ENCODE measurements at regions not wholly inside any gene's neighbourhood (a gene's known extent, or its start where the extent isn't known, plus 50 kb on each side); places are given as distances from the start of the nearest gene placed in this dataset.

GRCh38 chr2:120554625-120555032 is 181.0 kb upstream of the GLI2 start:
- DNase-seq = no peak

DNA sequence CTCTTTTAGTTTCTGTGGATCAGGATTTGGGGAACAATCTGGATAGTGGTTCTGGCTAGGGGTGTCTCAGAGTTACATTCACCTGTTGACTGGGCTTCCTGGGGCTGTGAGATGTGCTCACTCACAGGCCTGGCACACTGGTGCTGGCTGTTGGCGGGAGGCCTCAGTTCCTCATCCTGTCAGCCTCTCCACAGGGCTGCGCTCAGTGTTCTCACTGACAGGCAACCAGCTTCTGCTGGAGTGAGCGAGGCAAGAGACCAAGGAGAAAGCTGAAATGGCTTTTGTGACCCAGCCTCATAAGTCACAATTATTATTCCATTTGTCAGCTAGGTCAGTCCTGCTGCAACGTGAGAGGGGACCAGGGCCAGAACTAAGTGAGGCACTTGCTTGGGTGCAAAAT is 180.6 kb upstream of the GLI2 start:
- DNase-seq = no peak

- no peak for DNase-seq
Observed at GRCh38 chr2:120556911-120557310, 178.8 kb upstream of the GLI2 start.

GRCh38 chr2:120558847-120559246 is 176.8 kb upstream of the GLI2 start:
- no peak for DNase-seq

DNA sequence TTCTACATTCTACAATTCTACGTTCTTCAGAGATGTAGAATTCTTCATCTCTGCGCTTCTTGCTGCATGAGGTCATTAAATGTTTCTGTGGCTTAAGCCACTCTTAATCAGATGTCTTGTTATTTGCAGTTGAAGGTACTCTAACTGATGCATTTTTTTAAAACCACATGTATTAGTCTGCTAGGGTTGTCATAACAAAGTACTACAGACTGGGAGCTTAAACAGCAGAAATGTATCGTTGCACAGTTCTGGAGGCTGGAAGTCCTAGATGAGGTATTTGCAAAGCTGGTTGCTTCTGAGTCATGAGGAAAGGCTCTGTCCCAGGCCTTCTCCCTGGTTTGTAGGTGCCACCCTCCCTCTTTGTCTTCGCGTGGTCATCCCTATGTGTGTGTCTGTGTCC is 176.3 kb upstream of the GLI2 start:
- no peak for DNase-seq

DNA sequence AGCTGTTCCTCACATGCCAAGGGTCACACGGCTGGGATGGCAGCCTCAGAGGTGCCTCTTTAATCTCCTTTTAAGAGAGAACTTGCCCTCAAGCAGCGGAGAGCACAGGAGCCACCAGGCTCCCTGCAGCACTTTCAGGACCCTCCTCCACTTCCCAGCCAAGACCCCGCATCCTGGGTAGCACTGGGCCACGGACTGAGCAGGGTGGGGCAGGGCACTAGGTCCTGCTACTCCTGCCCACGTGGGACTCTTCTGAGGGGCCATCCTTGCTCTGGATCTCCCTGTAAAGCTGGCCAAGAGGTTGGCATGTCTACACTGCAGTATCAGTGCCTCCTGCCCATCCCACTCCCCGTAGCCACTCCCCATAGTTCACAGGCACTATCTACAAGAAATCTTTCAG is 175.3 kb upstream of the GLI2 start:
- no peak for DNase-seq

- no peak for DNase-seq
Observed at GRCh38 chr2:120561379-120562035, 174.2 kb upstream of the GLI2 start.

GRCh38 chr2:120562218-120563005 is 173.3 kb upstream of the GLI2 start:
- DNase-seq = no peak

DNA sequence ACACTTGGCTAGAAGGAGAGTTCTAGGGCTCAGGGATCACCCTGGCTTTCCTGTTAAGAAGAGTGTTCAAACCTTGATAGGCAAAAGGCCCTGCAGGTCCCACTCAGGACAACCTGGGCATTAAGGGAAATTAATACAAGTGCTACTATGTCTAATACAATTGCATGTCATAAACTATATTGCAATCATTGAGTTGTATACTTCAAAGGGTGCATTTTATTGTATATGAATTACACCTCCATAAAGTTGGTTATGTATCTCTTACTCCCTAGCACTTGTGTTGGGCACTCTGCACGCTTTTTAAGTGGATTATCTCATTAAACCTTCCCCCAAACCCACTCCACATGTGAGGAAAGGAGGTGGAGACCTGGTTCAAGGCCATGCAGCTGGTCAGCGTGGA is 172.1 kb upstream of the GLI2 start:
- DNase-seq = no peak

DNA sequence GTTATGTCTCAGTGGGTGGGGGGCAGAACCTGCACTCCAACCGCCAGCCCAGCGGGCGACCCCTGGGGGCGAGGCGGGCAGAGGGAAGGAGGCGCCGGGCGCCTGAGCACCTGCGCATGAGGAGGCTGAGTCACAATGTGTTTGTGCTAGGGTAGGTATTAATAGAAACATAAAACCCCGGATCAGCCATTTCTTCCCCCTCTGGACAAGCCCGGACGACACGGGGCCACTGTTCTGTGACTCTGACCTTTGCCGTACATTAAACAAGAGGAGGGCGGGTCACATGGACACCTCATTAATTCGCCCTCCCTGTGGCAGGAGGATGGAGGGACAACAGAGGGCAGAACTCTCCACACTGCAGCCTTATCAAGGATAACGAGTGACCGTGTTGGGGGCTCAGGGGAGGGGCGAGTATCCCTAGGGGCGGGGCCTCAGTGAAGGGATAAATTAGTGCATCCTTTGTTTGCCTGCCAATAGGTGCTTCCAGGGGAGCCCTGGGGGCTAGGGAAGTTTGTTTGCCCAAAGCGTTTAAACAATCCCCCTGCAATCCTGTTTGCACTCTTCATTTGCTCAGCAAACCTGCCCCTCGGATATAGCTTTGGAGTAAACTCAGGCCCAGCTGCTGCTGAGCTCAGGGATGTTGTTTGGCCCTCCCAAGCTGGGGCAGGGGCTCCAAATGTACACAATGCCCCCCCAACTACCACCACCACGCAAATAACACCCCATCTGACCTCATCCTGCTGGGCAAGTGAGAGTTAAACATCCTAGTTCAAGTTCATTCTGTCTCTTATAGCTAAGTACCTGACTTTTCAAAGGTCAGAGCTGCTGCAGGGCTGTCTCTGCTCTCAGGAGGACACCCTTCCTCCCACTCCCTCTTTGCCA is 171.2 kb upstream of the GLI2 start:
- no peak for DNase-seq

DNA sequence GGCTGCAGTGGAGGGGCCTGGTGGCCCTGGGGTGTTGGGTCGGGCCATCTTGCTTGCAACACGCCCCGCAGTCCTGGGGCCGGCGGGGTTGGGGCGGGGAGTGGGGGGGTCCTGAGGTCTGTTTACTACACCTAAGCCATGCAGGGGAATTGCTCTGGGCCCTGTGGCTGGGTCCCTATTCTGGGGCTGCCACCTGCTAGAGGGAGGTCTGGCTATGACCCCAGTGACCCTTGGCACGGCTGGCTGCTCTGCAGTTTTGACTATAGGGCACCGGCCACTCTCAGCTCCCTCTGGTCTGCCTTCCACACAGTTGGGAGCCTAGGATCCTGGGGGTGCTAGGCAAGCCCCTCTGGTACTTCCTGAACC is 170.6 kb upstream of the GLI2 start:
- no peak for DNase-seq

DNA sequence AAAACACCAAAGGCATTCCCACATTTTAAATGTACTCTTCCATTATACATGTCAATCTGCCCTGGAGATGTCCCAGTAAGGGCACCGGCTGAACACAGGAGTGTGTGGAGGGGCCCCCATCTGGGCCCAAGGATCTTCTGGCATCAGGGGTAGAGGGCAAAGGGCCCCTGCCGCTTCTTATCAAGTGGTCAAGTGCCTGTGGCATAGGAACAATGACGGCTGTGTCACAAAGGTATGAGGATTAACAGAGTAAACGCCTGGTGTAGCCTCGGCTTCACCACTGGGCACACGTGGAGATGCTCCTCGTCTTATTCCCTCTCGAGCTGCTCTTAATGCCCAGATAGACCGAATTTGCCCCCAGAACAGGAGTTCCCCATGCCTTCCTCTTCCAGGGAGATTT is 169.7 kb upstream of the GLI2 start:
- no peak for DNase-seq

- no peak for DNase-seq
Observed at GRCh38 chr2:120566331-120567035, 169.2 kb upstream of the GLI2 start.

DNA sequence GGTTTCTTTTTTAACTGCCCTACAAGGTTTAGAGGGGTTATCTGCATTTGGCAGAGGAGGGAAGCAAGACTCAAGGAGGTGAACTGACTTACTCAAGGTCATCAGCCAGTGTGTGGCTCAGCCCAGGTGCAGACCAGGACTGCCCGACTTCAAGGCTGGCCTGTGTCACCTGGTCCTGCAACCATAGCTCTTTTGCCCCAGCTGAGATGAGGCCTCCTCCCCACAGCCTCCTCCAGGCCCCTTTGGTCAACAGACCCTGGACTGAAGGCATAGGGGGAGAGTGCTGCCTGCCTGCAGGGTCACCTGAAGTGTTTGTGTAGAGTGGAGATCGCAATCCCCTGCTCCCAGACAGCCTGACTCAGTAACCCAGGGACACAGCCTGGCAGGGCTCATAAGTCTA is 168.5 kb upstream of the GLI2 start:
- no peak for DNase-seq

DNA sequence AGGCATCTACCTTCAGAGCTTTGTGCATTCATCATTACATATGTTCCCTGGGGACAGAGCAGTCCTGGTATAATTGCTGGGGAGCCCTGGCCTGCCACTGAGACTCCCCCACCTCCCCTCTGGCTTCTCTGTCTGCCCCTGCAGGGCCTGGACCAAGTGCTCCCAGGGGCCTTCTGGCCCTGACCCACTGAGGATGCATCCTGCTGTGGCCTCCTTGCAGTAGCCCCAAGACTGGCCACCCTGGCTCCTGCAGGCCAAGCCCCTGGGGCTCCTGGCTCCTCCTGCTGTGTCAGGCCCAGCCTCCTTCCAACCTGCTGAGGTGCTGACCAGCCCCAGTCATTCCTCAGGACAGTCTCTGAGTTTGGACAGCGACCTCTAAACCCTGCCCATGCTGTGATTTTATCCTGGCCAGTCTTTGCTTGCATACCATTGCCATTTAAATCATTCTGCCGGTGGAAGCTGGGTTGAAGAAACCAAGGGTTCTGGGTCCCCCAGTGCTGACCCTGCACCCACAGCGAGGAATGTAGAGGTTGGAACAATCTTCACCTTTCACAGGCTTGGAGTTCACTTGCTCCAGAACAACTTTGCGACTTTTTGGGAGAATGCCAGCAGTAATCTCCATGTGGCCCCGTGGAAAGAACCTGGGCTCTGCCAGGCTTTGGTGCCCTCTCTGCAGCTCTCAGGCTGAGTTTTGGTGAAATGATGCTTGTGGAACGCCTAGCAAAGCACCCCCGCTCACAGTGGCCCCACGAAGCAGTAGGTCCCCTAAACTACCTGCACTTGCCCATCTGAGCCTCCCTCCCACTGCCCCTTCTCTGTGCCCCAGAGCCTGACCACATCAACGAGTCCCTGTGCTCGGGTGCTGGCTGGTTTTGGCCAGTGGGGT is 167.3 kb upstream of the GLI2 start:
- no peak for DNase-seq

- no peak for DNase-seq
Observed at GRCh38 chr2:120568975-120569268, 166.7 kb upstream of the GLI2 start.

GRCh38 chr2:120570001-120570400 is 165.7 kb upstream of the GLI2 start:
- no peak for DNase-seq

- no peak for DNase-seq
Observed at GRCh38 chr2:120570546-120570945, 165.1 kb upstream of the GLI2 start.

DNA sequence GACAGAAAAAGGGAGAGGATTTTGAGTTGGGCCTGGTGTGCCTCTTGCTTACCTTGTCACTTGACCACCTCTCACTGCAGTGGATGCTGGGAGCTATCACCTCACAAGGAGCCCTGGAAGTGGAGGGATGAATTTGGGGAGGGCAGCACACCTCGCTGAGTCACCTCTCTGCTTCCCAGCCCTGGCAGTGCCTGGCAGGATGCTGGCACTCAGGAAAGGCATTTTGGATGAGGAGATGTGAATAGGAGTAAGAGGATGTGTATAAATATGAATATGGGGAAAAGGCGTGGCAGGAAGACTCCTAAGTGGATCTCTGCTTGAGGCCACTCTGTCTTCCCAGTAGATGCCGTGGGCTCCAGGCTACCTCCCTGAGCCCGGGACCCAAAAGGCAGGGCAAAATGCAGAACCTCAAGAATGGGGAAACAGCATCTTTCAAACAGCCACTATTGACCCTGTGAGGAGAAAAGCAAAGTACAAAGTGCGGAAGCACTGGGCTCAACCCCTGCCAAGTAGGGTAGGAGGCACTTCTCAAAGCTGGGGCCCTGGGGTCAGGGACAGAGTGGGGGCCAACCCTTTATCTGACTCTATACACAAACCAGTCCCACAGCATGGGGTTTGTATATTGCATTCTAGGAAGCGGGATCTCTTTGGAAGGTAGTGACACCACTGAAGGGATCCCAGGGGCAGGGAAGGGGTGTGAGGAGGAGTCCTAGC is 164.5 kb upstream of the GLI2 start:
- DNase-seq = no peak

DNA sequence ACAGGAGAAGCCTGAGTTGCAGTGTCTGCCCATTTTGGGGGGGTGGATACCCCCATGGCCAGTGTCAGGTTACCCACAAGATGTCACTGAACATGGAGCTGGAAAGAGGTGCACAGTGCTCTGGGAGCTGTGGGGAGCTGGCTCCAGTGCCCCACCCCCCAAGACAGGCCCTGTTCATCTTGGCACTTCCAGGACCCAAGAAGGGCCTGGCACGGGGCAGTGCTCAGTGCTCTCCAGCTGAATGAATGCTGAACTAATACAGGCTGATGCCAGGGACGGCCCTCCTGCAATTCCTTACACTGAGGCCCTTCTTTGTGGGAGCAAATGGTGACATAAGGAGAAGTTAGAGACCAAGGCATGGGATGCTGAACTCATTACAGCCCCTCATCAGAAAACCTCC is 163.4 kb upstream of the GLI2 start:
- DNase-seq = no peak

- no peak for DNase-seq
Observed at GRCh38 chr2:120574620-120575019, 161.0 kb upstream of the GLI2 start.

DNA sequence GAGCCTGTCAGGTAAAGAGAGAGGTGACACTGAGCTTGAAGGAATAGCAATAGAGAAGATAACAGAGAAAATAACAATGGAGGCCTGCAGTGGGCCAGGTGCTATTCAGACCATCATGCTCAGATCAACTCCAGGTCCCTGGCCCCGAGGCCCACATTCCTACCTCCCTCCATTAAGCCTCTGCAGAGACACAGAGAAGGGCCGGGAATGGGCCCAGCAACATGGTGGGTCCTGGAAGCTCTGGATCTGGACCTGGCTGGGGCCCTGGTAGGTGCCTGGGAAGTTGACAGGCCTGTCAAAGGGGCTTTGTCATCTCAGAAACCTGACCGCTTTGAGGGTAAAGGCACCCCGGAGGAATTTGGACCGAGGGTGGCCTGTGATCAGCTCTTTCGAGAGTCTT is 159.7 kb upstream of the GLI2 start:
- DNase-seq = no peak
